ACC112 (cell line): ENCODE measurements at regions not wholly inside any gene's neighbourhood (a gene's known extent, or its start where the extent isn't known, plus 50 kb on each side); places are given as distances from the start of the nearest gene placed in this dataset.

Experiments
- H2AFZ ChIP-seq: fragments of 200-600 bp; sonication (generic); one replicate; pipeline ENCODE4 v1.6.0; 2017; ENCODE audit warnings: antibody characterized with exemption, low read length; ENCODE audit not compliant: unreplicated experiment
- H3K27ac ChIP-seq: fragments of 200-600 bp; sonication (generic); 2 replicates; pipeline ENCODE4 v1.5.1; 2014; ENCODE audit warnings: low read depth, mild to moderate bottlenecking, antibody characterized with exemption, low read length, moderate library complexity
- H3K27me3 ChIP-seq: fragments of 200-600 bp; sonication (generic); 2 replicates; pipeline ENCODE4 v1.6.1; 2014; ENCODE audit warnings: mild to moderate bottlenecking, antibody characterized with exemption, low read length, moderate library complexity, mixed read lengths; ENCODE audit not compliant: insufficient read depth
- H3K36me3 ChIP-seq: fragments of 200-600 bp; sonication (generic); 2 replicates; pipeline ENCODE4 v1.6.1; 2016; ENCODE audit warnings: mild to moderate bottlenecking, antibody characterized with exemption, low read length, moderate library complexity, mixed read lengths; ENCODE audit not compliant: insufficient read depth
- H3K4me1 ChIP-seq: fragments of 200-600 bp; sonication (generic); one replicate; pipeline ENCODE4 v1.6.1; 2016; ENCODE audit warnings: low read length, mixed read lengths; ENCODE audit not compliant: insufficient read depth, unreplicated experiment, control insufficient read depth
- H3K4me3 ChIP-seq: fragments of 200-600 bp; sonication (generic); 2 replicates; pipeline ENCODE4 v1.5.1; 2014; ENCODE audit warnings: mild to moderate bottlenecking, low read depth, low read length
- H3K79me2 ChIP-seq: fragments of 200-600 bp; sonication (generic); one replicate; pipeline ENCODE4 v1.6.0; 2016; ENCODE audit warnings: low read length; ENCODE audit not compliant: control insufficient read depth, unreplicated experiment, insufficient read depth

- H3K4me1 ChIP-seq, result no peaks in the 10 kb centered on the region
- no peaks in the 10 kb centered on the region for H3K36me3 ChIP-seq
- H3K27me3 ChIP-seq, result no peaks in the 10 kb centered on the region
- H3K4me3 ChIP-seq, result no peak overlapping the region
- H2AFZ ChIP-seq, result no peak overlapping the region
- no peaks in the 10 kb centered on the region for H3K79me2 ChIP-seq
- H3K27ac ChIP-seq, result no peak overlapping the region
Measured at GRCh38 chr2:74778381-74779264, 55.3 kb upstream of the HK2 start.

DNA sequence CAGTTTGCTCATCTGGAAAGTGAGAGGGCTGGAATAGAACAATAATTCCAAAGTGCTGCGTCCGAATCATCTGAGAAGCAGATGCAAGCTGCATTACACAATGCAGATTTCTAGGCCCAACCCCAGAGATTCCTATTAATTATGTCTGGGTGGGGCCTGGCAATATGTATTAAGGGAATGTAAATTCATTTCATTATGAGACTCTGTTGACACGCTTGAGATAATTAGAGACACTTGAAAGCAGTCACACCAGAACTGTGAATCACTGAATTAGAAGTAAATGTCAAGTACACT lies 54.7 kb upstream of the HK2 start:
- H2AFZ ChIP-seq, result no peak overlapping the region
- no peak overlapping the region for H3K27ac ChIP-seq
- no peak overlapping the region for H3K4me3 ChIP-seq
- no peaks in the 10 kb centered on the region for H3K79me2 ChIP-seq
- no peaks in the 10 kb centered on the region for H3K4me1 ChIP-seq
- no peaks in the 10 kb centered on the region for H3K27me3 ChIP-seq
- no peaks in the 10 kb centered on the region for H3K36me3 ChIP-seq

- H3K4me3 ChIP-seq, result no peak overlapping the region
- no peaks in the 10 kb centered on the region for H3K79me2 ChIP-seq
- H3K27ac ChIP-seq, result no peak overlapping the region
- no peaks in the 10 kb centered on the region for H3K27me3 ChIP-seq
- H2AFZ ChIP-seq, result no peak overlapping the region
- no peaks in the 10 kb centered on the region for H3K36me3 ChIP-seq
- no peaks in the 10 kb centered on the region for H3K4me1 ChIP-seq
Measured at GRCh38 chr2:74779587-74780135, 54.3 kb upstream of the HK2 start.
